Spleen (tissue), 11 donors: ENCODE measurements at regions not wholly inside any gene's neighbourhood (a gene's known extent, or its start where the extent isn't known, plus 50 kb on each side); places are given as distances from the start of the nearest gene placed in this dataset.

Experiments
- DNase-seq: peaks from one replicate; pipeline ENCODE4 v3.0.0-alpha.2; 2020
- H3K27ac ChIP-seq, 8 donors: fragments of 200-600 bp; sonication (generic) in 7 of 8; 1 replicate in 4 of 8; 2 replicates in 4 of 8; pipeline versions ENCODE4 v1.5.0 to v1.8.0; 2016 to 2021; ENCODE audit warnings: inconsistent platforms in 4 of 8, mild to moderate bottlenecking in 4 of 8, moderate library complexity in 1 of 8
- H3K27me3 ChIP-seq, 7 donors: fragments of 200-600 bp; sonication (generic) in 6 of 7; replicated peaks in 1 of 7; 1 replicate in 4 of 7; 2 replicates in 3 of 7; pipeline versions ENCODE4 v1.5.0 to v1.8.0; 2016 to 2021; ENCODE audit warnings: inconsistent platforms in 3 of 7, mild to moderate bottlenecking in 1 of 7
- H3K36me3 ChIP-seq, 6 donors: fragments of 200-600 bp; sonication (generic) in 5 of 6; 1 replicate in 4 of 6; 2 replicates in 2 of 6; pipeline versions ENCODE4 v1.5.0 to v1.8.0; 2016 to 2021; ENCODE audit warnings: inconsistent platforms in 2 of 6
- H3K4me1 ChIP-seq, 6 donors: fragments of 200-600 bp; sonication (generic) in 5 of 6; 1 replicate in 3 of 6; 2 replicates in 3 of 6; pipeline versions ENCODE4 v1.5.0 to v1.8.0; 2016 to 2021; ENCODE audit warnings: inconsistent platforms in 3 of 6
- H3K4me3 ChIP-seq, 8 donors: fragments of 200-600 bp; sonication (generic) in 7 of 8; 1 replicate in 4 of 8; 2 replicates in 4 of 8; pipeline versions ENCODE4 v1.5.0 to v1.8.0; 2016 to 2021; ENCODE audit warnings: inconsistent platforms in 4 of 8, mild to moderate bottlenecking in 4 of 8, moderate library complexity in 2 of 8
- H3K9me3 ChIP-seq, 8 donors: fragments of 200-600 bp; sonication (generic) in 7 of 8; 1 replicate in 4 of 8; 2 replicates in 4 of 8; pipeline versions ENCODE4 v1.5.0 to v1.8.0; 2016 to 2021; ENCODE audit warnings: inconsistent platforms in 4 of 8
- POLR2A ChIP-seq, 3 donors: fragments of 450-650 bp; IDR thresholded peaks; one replicate each; pipeline ENCODE4 v1.5.1; 2017; ENCODE audit warnings: antibody characterized with exemption in 3 of 3, mild to moderate bottlenecking in 1 of 3
- POLR2AphosphoS5 ChIP-seq, 3 donors: sonication (generic); formaldehyde crosslinking; IDR thresholded peaks; one replicate each; pipeline ENCODE4 v1.5.1; 2017; ENCODE audit warnings: antibody characterized with exemption in 3 of 3
- WGBS, 5 donors: extraction: QIAGEN DNeasy Blood & Tissue Kit in 3 of 5; methylation state at CpG; one replicate each; pipeline versions ENCODE4 v1.1.5 to v1.1.7; 2013 to 2018; 5-methylcytosine and 5-hydroxymethylcytosine counted together
- intact Hi-C: fragments of 100-400 bp; cut with DNase I; formaldehyde crosslinking; loops from one replicate; pipeline ENCODE4 v1.15.0; 2023; ENCODE audit warnings: low total_unique reads
- TF ChIP-seq, protein P1 (sequence below), 11 experiments: fragments of 200-600 bp in 7 of 11; fragments of 450-650 bp in 4 of 11; sonication (generic) in 4 of 11; IDR thresholded peaks in 8 of 11; conservative IDR thresholded peaks in 3 of 11; 1 replicate in 7 of 11; 2 replicates in 4 of 11; pipeline versions ENCODE4 v1.4.0 to v1.8.0; 2016 to 2021; ENCODE audit warnings: antibody characterized with exemption in 11 of 11, inconsistent platforms in 4 of 11, mild to moderate bottlenecking in 1 of 11
- donor health status: healthy with polysubstance abuse.
- donor health status: DM: no; HTN: no; CAD: no; lungs with moderate emphysema.
- donor health status: DM: no; HTN: no; CAD: no.
- donor health status: Bipolar disorder and iron deficiency.
- donor health status: healthy.
- donor health status: DM: no; HTN: no; CAD: no.
- donor health status: DM: yes; HTN: yes; CAD: no.

DNA sequence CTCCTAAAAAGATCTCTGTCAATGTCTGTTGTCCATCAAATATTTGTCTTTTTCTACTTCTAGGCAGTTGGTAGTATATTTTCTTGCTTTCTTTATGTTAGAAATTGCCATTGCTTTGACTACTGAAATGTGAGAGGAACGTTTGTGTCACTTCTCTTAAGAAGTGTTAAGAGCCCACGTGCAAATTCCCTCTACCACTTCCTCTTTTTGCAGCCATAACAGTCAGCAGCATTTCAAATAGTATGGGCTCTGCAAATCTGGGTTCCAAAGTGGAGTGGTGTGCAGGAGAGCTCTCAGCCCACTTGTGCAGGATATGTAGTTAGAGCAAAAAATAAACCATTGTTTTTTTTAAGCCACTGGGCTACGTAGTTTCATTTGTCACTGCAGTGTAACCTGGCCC, 314.0 kb downstream of the MEIS1 start:
- Histone ChIP-seq H3K27me3 (no peaks in the 10 kb centered on the region), H3K27ac (no peak overlapping the region), H3K36me3 (no peaks in the 10 kb centered on the region), H3K4me3 (no peak overlapping the region), H3K9me3 (no peaks in the 10 kb centered on the region), H3K4me1 (no peaks in the 10 kb centered on the region)
- intact Hi-C loops = no loop called here
- TF ChIP-seq POLR2AphosphoS5 (IDR thresholded peaks at IDR 0.05) = no peak
- 12 to 34% (median 16%) methylated on average over 3 of the region's 3 CpGs for WGBS, 5 donors
- no peak for DNase-seq

DNA sequence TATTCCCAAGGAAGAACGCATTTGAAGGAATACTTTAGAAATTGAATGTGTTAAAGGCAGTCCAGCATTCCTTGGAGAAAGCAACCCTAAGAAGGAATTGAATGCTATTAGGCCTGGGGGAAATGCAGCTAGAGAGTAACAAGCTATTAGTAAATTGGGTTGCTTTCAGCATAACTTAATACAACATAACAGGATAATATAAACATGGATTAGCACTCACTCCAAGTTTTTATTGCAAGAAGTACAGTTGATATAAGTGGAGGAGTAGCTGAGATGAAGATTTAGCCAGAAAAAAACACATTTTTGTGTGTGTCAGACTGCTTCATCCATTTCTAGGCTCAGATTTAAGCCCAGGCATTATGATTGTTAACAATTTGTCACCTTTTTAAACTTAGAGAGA, 314.6 kb downstream of the MEIS1 start:
- Histone ChIP-seq H3K27me3 (no peaks in the 10 kb centered on the region), H3K4me3 (no peak overlapping the region), H3K4me1 (no peaks in the 10 kb centered on the region), H3K9me3 (no peaks in the 10 kb centered on the region), H3K36me3 (no peaks in the 10 kb centered on the region), H3K27ac (no peak overlapping the region)
- DNase-seq = no peak
- 70 to 92% (median 89%) methylated on average over 1 of the region's 1 CpG for WGBS, 5 donors
- intact Hi-C loops = no loop called here
- no peak for TF ChIP-seq POLR2AphosphoS5 (IDR thresholded peaks at IDR 0.05)
- no peak for TF ChIP-seq POLR2A (IDR thresholded peaks at IDR 0.05)
- TF ChIP-seq, protein P1, sequence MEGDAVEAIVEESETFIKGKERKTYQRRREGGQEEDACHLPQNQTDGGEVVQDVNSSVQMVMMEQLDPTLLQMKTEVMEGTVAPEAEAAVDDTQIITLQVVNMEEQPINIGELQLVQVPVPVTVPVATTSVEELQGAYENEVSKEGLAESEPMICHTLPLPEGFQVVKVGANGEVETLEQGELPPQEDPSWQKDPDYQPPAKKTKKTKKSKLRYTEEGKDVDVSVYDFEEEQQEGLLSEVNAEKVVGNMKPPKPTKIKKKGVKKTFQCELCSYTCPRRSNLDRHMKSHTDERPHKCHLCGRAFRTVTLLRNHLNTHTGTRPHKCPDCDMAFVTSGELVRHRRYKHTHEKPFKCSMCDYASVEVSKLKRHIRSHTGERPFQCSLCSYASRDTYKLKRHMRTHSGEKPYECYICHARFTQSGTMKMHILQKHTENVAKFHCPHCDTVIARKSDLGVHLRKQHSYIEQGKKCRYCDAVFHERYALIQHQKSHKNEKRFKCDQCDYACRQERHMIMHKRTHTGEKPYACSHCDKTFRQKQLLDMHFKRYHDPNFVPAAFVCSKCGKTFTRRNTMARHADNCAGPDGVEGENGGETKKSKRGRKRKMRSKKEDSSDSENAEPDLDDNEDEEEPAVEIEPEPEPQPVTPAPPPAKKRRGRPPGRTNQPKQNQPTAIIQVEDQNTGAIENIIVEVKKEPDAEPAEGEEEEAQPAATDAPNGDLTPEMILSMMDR (IDR thresholded peaks at IDR 0.05 in 8 of 11, conservative IDR thresholded peaks at IDR 0.05 in 3 of 11) = no peak

DNA sequence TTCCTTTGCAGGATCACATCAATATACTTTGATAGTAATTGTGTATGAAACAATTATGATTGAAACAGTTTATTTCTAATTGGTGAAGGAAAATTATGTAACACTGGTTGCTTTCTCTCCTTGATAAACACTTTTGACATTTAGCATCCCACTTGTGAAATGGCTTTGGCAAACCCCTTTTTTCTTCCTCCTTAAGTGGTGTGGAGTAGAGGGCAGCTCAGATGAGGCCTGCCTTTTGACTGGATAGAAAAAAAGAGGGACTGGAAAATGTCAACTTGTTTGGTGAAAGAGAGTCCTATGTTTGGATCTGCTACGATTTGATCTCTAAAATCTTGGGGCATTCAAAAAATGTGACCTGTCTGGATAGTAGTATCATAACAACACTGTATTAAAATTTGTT, 318.3 kb downstream of the MEIS1 start:
- Histone ChIP-seq H3K27me3 (no peaks in the 10 kb centered on the region), H3K27ac (no peak overlapping the region), H3K4me1 (no peaks in the 10 kb centered on the region), H3K9me3 (peaks cover 0 to 12% (median 2%) of the 10 kb centered on the region in 8 donors), H3K36me3 (no peaks in the 10 kb centered on the region), H3K4me3 (no peak overlapping the region)
- no peak for DNase-seq
- WGBS, 5 donors = 40 to 71% (median 58%) methylated on average over 1 of the region's 1 CpG
- intact Hi-C loops = no loop called here
- no peak for TF ChIP-seq POLR2AphosphoS5 (IDR thresholded peaks at IDR 0.05)
- TF ChIP-seq, protein P1 (IDR thresholded peaks at IDR 0.05 in 8 of 11, conservative IDR thresholded peaks at IDR 0.05 in 3 of 11) = no peak
- TF ChIP-seq POLR2A (IDR thresholded peaks at IDR 0.05) = no peak

DNA sequence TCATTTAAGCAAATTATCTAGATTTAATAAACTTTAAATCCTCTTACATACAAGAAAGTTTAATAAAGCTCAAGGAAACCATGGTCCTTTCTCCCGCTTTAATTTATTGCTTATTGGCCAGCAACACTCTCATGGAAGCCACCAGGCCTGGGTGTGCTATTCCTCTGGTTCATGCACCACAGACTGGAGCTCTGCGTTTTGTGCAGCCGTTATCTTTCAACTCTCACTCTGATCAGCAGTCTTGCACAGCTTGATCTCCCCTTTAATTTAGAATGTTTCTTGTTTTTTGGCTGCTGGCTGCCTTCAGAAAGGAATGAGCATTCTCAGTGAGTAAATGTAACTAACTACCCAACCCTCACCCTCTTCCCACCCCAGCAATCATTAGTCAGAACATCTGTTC, 318.7 kb downstream of the MEIS1 start:
- Histone ChIP-seq H3K27me3 (no peaks in the 10 kb centered on the region), H3K9me3 (peaks cover 0 to 12% (median 2%) of the 10 kb centered on the region in 8 donors), H3K4me3 (no peak overlapping the region), H3K27ac (no peak overlapping the region), H3K36me3 (no peaks in the 10 kb centered on the region), H3K4me1 (no peaks in the 10 kb centered on the region)
- intact Hi-C loops = no loop called here
- WGBS, 5 donors = 86 to 87% (median 86%) methylated on average over 3 of the region's 3 CpGs
- DNase-seq = no peak
- no peak for TF ChIP-seq POLR2A (IDR thresholded peaks at IDR 0.05)
- TF ChIP-seq POLR2AphosphoS5 (IDR thresholded peaks at IDR 0.05) = no peak
- TF ChIP-seq, protein P1 (IDR thresholded peaks at IDR 0.05 in 8 of 11, conservative IDR thresholded peaks at IDR 0.05 in 3 of 11) = no peak

DNA sequence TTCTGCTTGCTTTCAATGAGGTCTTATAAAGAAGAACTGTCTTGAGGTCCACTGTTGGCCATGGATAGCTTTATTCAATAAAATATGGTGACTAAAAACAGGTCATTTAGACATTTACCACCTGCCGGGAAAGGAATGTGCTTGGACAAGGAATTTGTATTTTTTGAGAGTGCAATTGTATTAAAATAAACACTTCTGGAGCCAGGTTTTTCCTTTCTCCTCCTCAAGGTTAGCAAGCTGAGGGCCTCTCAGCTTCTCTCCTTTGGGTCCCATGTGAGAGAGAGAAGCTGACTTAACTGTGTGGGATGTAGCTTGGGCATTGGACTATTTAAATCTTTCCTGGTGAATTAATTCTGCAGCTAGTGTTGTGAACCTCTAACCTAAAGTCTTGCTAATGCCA, 321.0 kb downstream of the MEIS1 start:
- 79 to 88% (median 83%) methylated on average over 1 of the region's 1 CpG for WGBS, 5 donors
- no peaks in the 10 kb centered on the region for H3K27me3 ChIP-seq
- H3K4me1 ChIP-seq = no peaks in the 10 kb centered on the region
- H3K9me3 ChIP-seq = peaks cover 0 to 12% (median 2%) of the 10 kb centered on the region in 8 donors
- no peaks in the 10 kb centered on the region for H3K36me3 ChIP-seq
- TF ChIP-seq POLR2A (IDR thresholded peaks at IDR 0.05) = no peak
- TF ChIP-seq POLR2AphosphoS5 (IDR thresholded peaks at IDR 0.05) = no peak
- TF ChIP-seq, protein P1 (IDR thresholded peaks at IDR 0.05 in 8 of 11, conservative IDR thresholded peaks at IDR 0.05 in 3 of 11) = no peak
- H3K27ac ChIP-seq = no peak overlapping the region
- no peak overlapping the region for H3K4me3 ChIP-seq
- intact Hi-C loops = no loop called here
- no peak for DNase-seq
